Thyroid gland (tissue), 4 donors: ENCODE measurements at regions not wholly inside any gene's neighbourhood (a gene's known extent, or its start where the extent isn't known, plus 50 kb on each side); places are given as distances from the start of the nearest gene placed in this dataset.

Experiments used
- CTCF ChIP-seq, 6 experiments: fragments of 200-600 bp in 3 of 6; fragments of 450-650 bp in 3 of 6; sonication (generic) in 3 of 6; IDR thresholded peaks; one replicate each; pipeline ENCODE4 v1.5.1; 2016 to 2019; ENCODE audit warnings: antibody characterized with exemption in 6 of 6, mild to moderate bottlenecking in 2 of 6, inconsistent platforms in 1 of 6, moderate library complexity in 1 of 6
- POLR2A ChIP-seq, 2 donors: fragments of 450-650 bp; IDR thresholded peaks; one replicate each; pipeline ENCODE4 v1.6.1; 2017; ENCODE audit warnings: antibody characterized with exemption in 2 of 2, mild to moderate bottlenecking in 2 of 2, moderate library complexity in 1 of 2

GRCh38 chr20:48202334-48203113 is 417.2 kb upstream of the SULF2 start:
- TF ChIP-seq CTCF (IDR thresholded peaks at IDR 0.05) = no peak
- TF ChIP-seq POLR2A (IDR thresholded peaks at IDR 0.05) = no peak
